ENCODE measurements at regions not wholly inside any gene's neighbourhood (a gene's known extent, or its start where the extent isn't known, plus 50 kb on each side); places are given as distances from the start of the nearest gene placed in this dataset.

DNA sequence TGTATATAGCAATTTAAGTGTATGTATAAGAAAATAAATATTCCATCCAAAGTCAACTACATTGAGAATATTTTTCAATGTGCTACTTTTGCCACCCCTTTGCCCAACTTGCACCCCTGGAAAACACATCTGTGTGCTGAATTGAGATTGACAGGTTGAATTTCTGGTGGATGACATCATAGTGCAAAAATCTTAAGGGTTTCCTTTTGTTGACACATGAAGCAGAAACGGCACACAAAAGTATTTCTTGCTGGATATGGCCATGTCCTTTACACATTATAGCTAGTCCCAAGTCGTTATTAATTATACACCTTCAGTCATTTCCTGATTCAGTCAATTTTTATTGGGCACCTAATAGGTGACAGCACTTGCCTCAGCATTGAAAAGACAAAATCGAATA, 188.7 kb upstream of the FBXL4 start:
- Histone ChIP-seq H3K9me3 (no peaks in the 10 kb centered on the region), H3K4me1 (no peaks in the 10 kb centered on the region), H3K36me3 (no peaks in the 10 kb centered on the region), H3K27ac (no peak overlapping the region), H3K27me3 (no peaks in the 10 kb centered on the region), H3K4me3 (no peak overlapping the region)
- no peak for DNase-seq
- no peak for TF ChIP-seq CTCF (IDR thresholded peaks at IDR 0.05)
- TF ChIP-seq EP300 (IDR thresholded peaks at IDR 0.05; ENCODE audit: low read depth) = no peak
- no peak for TF ChIP-seq POLR2AphosphoS5 (IDR thresholded peaks at IDR 0.05)
- TF ChIP-seq POLR2A (IDR thresholded peaks at IDR 0.05) = no peak
- in situ Hi-C loops (cut with MboI; ENCODE audit: low pct_ligation_motif_present in 1 of 4, low pct_unique_long_range_greater_than_20kb in 1 of 4, low sequenced_read_pairs in 3 of 4) (no loop called here), intact Hi-C loops (cut with DNase I; ENCODE audit: low total_unique reads) (no loop called here)
- WGBS, 2 donors (ENCODE audit: low coverage in 1 of 2) = 42 to 46% methylated on average over 3 of the region's 3 CpGs

DNA sequence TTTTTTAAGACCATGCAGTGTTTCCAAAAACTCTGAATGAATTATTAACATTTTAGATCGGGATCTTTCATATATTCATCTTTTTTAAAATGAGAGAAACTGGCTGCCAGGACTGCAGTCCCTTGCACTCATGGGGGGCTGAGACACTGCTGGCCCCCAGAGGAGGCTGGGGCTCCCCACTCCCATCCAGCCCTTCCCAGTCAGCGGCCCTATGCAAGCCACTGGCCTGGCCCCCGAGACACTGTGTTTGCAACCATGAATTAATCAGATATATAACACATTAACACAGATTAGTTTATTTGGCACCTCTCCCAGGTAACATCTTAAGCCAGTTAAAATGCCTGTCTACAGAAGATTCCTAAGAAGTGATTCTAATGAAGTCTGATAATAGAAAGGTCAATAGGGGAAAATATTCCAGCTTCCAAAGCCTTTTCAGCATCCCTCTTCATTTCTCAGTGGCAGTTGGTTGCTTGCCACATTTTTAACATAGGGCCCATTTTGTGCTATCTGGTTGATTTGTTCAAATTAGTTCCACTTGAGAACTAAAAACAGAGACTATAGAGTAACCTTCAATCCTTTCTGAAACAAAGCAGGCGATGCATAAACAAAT, 184.4 kb upstream of the FBXL4 start:
- Histone ChIP-seq H3K9me3 (no peaks in the 10 kb centered on the region), H3K4me3 (no peak overlapping the region), H3K27ac (no peak overlapping the region), H3K27me3 (no peaks in the 10 kb centered on the region), H3K36me3 (no peaks in the 10 kb centered on the region), H3K4me1 (no peaks in the 10 kb centered on the region)
- intact Hi-C loops (cut with DNase I; ENCODE audit: low total_unique reads) (no loop called here), in situ Hi-C loops (cut with MboI; ENCODE audit: low pct_ligation_motif_present in 1 of 4, low pct_unique_long_range_greater_than_20kb in 1 of 4, low sequenced_read_pairs in 3 of 4) (no loop called here)
- WGBS, 2 donors (ENCODE audit: low coverage in 1 of 2) = 71 to 82% methylated on average over 3 to 4 of the region's 4 CpGs
- no peak for TF ChIP-seq EP300 (IDR thresholded peaks at IDR 0.05; ENCODE audit: low read depth)
- no peak for TF ChIP-seq POLR2AphosphoS5 (IDR thresholded peaks at IDR 0.05)
- TF ChIP-seq POLR2A (IDR thresholded peaks at IDR 0.05) = no peak
- TF ChIP-seq CTCF (IDR thresholded peaks at IDR 0.05) = no peak
- no peak for DNase-seq

DNA sequence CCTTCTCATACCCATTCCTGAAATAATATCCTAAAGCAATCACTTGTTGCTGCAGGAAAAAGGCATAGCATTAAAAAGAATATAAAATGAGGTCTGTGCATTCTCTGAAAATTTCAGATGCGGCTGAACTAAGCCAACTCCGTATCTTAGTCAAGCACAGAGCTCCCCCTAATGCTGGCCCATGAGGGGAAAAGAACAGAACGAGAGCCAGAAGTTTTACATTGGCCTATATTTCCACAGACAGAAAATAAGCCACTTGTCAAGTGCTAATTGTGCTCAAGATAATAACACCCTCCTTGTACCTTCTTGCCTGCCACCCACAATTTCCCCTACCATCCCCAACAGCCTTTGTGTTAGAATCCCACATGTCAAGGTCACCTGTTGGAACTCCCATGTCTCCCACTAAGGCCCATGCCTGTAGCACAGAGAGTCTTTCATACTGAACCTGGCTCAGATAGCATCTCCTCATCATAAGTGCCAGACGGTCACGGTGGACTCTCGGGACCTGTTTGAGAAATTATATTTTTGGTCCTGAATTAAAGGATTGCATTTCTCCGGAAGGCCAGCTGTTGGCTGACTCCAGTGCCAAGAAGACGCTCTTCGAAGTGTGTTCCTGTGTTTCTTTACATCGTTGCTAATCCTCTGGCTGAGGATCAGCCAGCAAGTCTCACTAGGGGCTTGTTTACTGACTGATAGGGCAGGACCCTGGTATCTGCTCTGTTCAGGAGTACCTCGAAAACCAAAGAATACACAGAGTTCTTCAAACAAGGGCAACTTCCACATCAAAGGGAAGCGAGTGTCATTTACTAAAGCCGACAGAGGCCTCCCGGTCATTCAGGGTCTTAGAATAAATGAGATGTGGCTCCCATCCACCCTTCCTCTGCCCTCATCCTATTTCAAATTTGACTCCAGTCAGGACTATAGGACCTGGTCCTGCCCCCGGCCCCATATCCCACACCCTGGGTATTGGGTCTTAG, 183.4 kb upstream of the FBXL4 start:
- Histone ChIP-seq H3K27ac (no peak overlapping the region), H3K27me3 (no peaks in the 10 kb centered on the region), H3K9me3 (no peaks in the 10 kb centered on the region), H3K4me3 (no peak overlapping the region), H3K36me3 (no peaks in the 10 kb centered on the region), H3K4me1 (no peaks in the 10 kb centered on the region)
- TF ChIP-seq CTCF (IDR thresholded peaks at IDR 0.05) (no peak), EP300 (IDR thresholded peaks at IDR 0.05; ENCODE audit: low read depth) (no peak), POLR2AphosphoS5 (IDR thresholded peaks at IDR 0.05) (no peak), POLR2A (IDR thresholded peaks at IDR 0.05) (no peak)
- no peak for DNase-seq
- intact Hi-C loops (cut with DNase I; ENCODE audit: low total_unique reads) = no loop called here
- in situ Hi-C loops (cut with MboI; ENCODE audit: low pct_ligation_motif_present in 1 of 4, low pct_unique_long_range_greater_than_20kb in 1 of 4, low sequenced_read_pairs in 3 of 4) = no loop called here
- 58 to 71% methylated on average over 3 to 15 of the region's 15 CpGs for WGBS, 2 donors (ENCODE audit: low coverage in 1 of 2)

DNA sequence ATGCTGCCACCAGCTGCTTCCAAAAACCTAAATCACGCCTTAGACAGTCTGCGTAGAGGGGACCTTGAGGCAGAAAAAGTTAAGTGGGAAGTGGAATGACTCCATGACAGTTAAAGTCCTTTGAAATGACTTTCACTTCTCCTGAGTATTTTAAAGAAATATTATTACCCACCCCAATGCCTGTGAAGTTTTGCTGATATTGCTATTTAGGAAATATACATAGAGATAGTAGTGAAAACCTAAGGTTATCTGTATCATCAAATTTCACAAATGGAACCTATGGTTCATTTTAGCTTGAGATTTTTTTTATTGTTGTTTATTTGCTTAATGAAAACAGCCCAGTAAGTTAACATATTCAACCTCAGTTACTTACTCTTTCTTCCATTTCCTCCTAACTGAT, 182.1 kb upstream of the FBXL4 start:
- intact Hi-C loops (cut with DNase I; ENCODE audit: low total_unique reads) (no loop called here), in situ Hi-C loops (cut with MboI; ENCODE audit: low pct_ligation_motif_present in 1 of 4, low pct_unique_long_range_greater_than_20kb in 1 of 4, low sequenced_read_pairs in 3 of 4) (no loop called here)
- 86 to 96% methylated on average over 2 of the region's 2 CpGs for WGBS, 2 donors (ENCODE audit: low coverage in 1 of 2)
- no peaks in the 10 kb centered on the region for H3K4me1 ChIP-seq
- no peaks in the 10 kb centered on the region for H3K27me3 ChIP-seq
- H3K27ac ChIP-seq = no peak overlapping the region
- H3K36me3 ChIP-seq = no peaks in the 10 kb centered on the region
- H3K4me3 ChIP-seq = no peak overlapping the region
- no peaks in the 10 kb centered on the region for H3K9me3 ChIP-seq
- no peak for DNase-seq
- TF ChIP-seq POLR2AphosphoS5 (IDR thresholded peaks at IDR 0.05) = no peak
- no peak for TF ChIP-seq EP300 (IDR thresholded peaks at IDR 0.05; ENCODE audit: low read depth)
- TF ChIP-seq POLR2A (IDR thresholded peaks at IDR 0.05) = no peak
- no peak for TF ChIP-seq CTCF (IDR thresholded peaks at IDR 0.05)

Measured in transverse colon (tissue), 4 donors.